A673 (cell line): ENCODE measurements at regions not wholly inside any gene's neighbourhood (a gene's known extent, or its start where the extent isn't known, plus 50 kb on each side); places are given as distances from the start of the nearest gene placed in this dataset.

Experiments
- EZH2 ChIP-seq: fragments of 200-600 bp; sonication (generic); IDR thresholded peaks from 2 replicates; pipeline ENCODE4 v1.6.1; 2017; ENCODE audit warnings: borderline replicate concordance, low read depth, mild to moderate bottlenecking, mixed read lengths, antibody characterized with exemption, low read length; ENCODE audit not compliant: poor library complexity, severe bottlenecking
- TF ChIP-seq, protein P1 (sequence below): fragments of 300-800, 200-600 bp; sonication (generic); conservative IDR thresholded peaks from 2 replicates; pipeline ENCODE4 v1.5.1; 2017; ENCODE audit warnings: low read depth, mild to moderate bottlenecking, antibody characterized with exemption, low read length, moderate library complexity, mixed read lengths

- TF ChIP-seq, protein P1, sequence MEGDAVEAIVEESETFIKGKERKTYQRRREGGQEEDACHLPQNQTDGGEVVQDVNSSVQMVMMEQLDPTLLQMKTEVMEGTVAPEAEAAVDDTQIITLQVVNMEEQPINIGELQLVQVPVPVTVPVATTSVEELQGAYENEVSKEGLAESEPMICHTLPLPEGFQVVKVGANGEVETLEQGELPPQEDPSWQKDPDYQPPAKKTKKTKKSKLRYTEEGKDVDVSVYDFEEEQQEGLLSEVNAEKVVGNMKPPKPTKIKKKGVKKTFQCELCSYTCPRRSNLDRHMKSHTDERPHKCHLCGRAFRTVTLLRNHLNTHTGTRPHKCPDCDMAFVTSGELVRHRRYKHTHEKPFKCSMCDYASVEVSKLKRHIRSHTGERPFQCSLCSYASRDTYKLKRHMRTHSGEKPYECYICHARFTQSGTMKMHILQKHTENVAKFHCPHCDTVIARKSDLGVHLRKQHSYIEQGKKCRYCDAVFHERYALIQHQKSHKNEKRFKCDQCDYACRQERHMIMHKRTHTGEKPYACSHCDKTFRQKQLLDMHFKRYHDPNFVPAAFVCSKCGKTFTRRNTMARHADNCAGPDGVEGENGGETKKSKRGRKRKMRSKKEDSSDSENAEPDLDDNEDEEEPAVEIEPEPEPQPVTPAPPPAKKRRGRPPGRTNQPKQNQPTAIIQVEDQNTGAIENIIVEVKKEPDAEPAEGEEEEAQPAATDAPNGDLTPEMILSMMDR = no peak
- no peak for TF ChIP-seq EZH2
Measured at GRCh38 chr3:155001289-155002010, 78.7 kb upstream of the MME start.
